GM12878 (cell line): ENCODE measurements at regions not wholly inside any gene's neighbourhood (a gene's known extent, or its start where the extent isn't known, plus 50 kb on each side); places are given as distances from the start of the nearest gene placed in this dataset.
A peak's percentile ranks its signal among the peaks of the same experiment; 100 is the strongest.

Source experiments
- CBX3 ChIP-seq: fragments of 200-600 bp; sonication (generic); IDR thresholded peaks from 2 replicates; pipeline ENCODE4 v1.6.1; 2016; ENCODE audit warnings: low read depth, borderline replicate concordance
- IKZF1 ChIP-seq: fragments of 450-650 bp; conservative IDR thresholded peaks from 2 replicates; pipeline ENCODE4 v1.6.1; 2017; ENCODE audit warnings: antibody characterized with exemption, mild to moderate bottlenecking
- IKZF2 ChIP-seq, 2 experiments: fragments of 450-650 bp; IDR thresholded peaks; 2 replicates each; pipeline ENCODE4 v1.6.1; 2017; ENCODE audit warnings: mild to moderate bottlenecking in 2 of 2, moderate library complexity in 2 of 2
- LARP7 ChIP-seq: fragments of 450-650 bp; IDR thresholded peaks from 2 replicates; pipeline ENCODE4 v1.6.1; 2017; ENCODE audit warnings: mild to moderate bottlenecking
- MAX ChIP-seq: IDR thresholded peaks from 2 replicates; pipeline ENCODE4 v1.6.1; 2012; ENCODE audit warnings: low read depth, low read length, improper control_type of control experiment
- MTA2 ChIP-seq: fragments of 450-650 bp; IDR thresholded peaks from 2 replicates; pipeline ENCODE4 v1.6.1; 2016; ENCODE audit warnings: low read depth, mild to moderate bottlenecking, moderate library complexity
- MXI1 ChIP-seq: fragments of 150-350 bp; IDR thresholded peaks from 2 replicates; pipeline ENCODE4 v1.6.1; 2011; ENCODE audit warnings: low read depth, mild to moderate bottlenecking, inconsistent platforms, low read length, improper control_type of control experiment
- MYC ChIP-seq: IDR thresholded peaks from 2 replicates; pipeline ENCODE4 v1.6.1; 2011; ENCODE audit warnings: mild to moderate bottlenecking, low read length, moderate library complexity, inconsistent platforms; ENCODE audit not compliant: insufficient read depth, insufficient replicate concordance, insufficient read length, severe bottlenecking
- SMC3 ChIP-seq: IDR thresholded peaks from 2 replicates; pipeline ENCODE4 v1.6.1; 2011; ENCODE audit warnings: low read length, improper control_type of control experiment, borderline replicate concordance
- SPI1 ChIP-seq: IDR thresholded peaks from 2 replicates; pipeline ENCODE4 v1.6.1; 2011; ENCODE audit warnings: low read depth, mild to moderate bottlenecking, low read length, moderate library complexity, borderline replicate concordance; ENCODE audit not compliant: insufficient read depth
- STAT1 ChIP-seq: fragments of 450-650 bp; conservative IDR thresholded peaks from 2 replicates; pipeline ENCODE4 v1.6.1; 2014; ENCODE audit warnings: antibody characterized with exemption, mild to moderate bottlenecking
- YY1 ChIP-seq: IDR thresholded peaks from 2 replicates; pipeline ENCODE4 v1.6.1; 2011; ENCODE audit warnings: low read depth, mild to moderate bottlenecking, low read length
- ZBTB11 ChIP-seq: fragments of 450-650 bp; formaldehyde crosslinking; IDR thresholded peaks from 2 replicates; pipeline ENCODE4 v1.5.0; 2022; ENCODE audit warnings: mild to moderate bottlenecking, missing genetic modification characterization
- ZNF24 ChIP-seq: fragments of 450-650 bp; IDR thresholded peaks from 2 replicates; pipeline ENCODE4 v1.6.1; 2017; ENCODE audit warnings: antibody characterized with exemption, mild to moderate bottlenecking
- ZNF592 ChIP-seq: fragments of 450-650 bp; IDR thresholded peaks from 2 replicates; pipeline ENCODE4 v1.6.1; 2017; ENCODE audit warnings: mild to moderate bottlenecking, moderate library complexity
- ZNF622 ChIP-seq: fragments of 450-650 bp; IDR thresholded peaks from 2 replicates; pipeline ENCODE4 v1.6.1; 2017; ENCODE audit warnings: mild to moderate bottlenecking, inconsistent platforms
- TF ChIP-seq, protein P1 (sequence below): fragments of 450-650 bp; IDR thresholded peaks from 2 replicates; pipeline ENCODE4 v1.6.1; 2017; ENCODE audit warnings: antibody characterized with exemption, mild to moderate bottlenecking, moderate library complexity
- TF ChIP-seq, protein P2 (sequence below): fragments of 450-650 bp; IDR thresholded peaks from 2 replicates; pipeline ENCODE4 v1.6.1; 2017; ENCODE audit warnings: mild to moderate bottlenecking

DNA sequence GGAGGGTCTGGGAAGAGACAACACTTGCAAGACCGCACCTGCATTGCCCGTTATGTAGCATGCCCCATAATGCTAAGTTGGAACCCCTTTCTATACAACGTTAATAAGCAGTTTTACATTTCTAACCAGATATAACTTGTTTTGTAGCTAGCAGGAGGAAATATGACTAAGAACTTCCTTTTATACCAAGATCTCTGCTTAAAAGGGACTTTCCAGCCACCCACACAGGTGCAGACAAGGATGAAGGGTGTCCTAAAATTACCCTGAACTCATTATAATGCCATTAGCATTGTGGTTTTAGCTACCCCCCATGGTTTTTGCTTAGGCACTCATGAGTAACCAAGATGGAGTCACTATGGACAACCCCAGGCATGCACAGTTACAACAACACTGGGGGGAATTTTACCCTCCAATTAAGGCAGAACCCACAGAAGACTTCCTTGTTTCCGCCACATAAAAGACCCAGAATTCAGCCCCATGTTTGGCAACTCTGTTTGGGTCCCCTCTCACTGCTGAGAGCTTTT is 362.8 kb downstream of the CBLN2 start (continued):
- no peak for TF ChIP-seq LARP7
- TF ChIP-seq MXI1: no peak
- TF ChIP-seq ZBTB11 (CRISPR knock-in tag): peak; percentile 32; the same call in 1 of the 2 replicates
- TF ChIP-seq ZNF24: no peak
- no peak for TF ChIP-seq CBX3
- no peak for TF ChIP-seq MYC
- peak in 1 of 2 experiments; percentile 40; a peak in 1 of 4 replicates for TF ChIP-seq IKZF2 (IDR thresholded peaks at IDR 0.05)
- TF ChIP-seq ZNF622: no peak
- TF ChIP-seq MAX: no peak
- TF ChIP-seq STAT1: no peak
- no peak for TF ChIP-seq SPI1
- TF ChIP-seq MTA2: peak; percentile 85
- peak; percentile 80 for TF ChIP-seq YY1
- TF ChIP-seq SMC3: no peak
- TF ChIP-seq, protein P1, sequence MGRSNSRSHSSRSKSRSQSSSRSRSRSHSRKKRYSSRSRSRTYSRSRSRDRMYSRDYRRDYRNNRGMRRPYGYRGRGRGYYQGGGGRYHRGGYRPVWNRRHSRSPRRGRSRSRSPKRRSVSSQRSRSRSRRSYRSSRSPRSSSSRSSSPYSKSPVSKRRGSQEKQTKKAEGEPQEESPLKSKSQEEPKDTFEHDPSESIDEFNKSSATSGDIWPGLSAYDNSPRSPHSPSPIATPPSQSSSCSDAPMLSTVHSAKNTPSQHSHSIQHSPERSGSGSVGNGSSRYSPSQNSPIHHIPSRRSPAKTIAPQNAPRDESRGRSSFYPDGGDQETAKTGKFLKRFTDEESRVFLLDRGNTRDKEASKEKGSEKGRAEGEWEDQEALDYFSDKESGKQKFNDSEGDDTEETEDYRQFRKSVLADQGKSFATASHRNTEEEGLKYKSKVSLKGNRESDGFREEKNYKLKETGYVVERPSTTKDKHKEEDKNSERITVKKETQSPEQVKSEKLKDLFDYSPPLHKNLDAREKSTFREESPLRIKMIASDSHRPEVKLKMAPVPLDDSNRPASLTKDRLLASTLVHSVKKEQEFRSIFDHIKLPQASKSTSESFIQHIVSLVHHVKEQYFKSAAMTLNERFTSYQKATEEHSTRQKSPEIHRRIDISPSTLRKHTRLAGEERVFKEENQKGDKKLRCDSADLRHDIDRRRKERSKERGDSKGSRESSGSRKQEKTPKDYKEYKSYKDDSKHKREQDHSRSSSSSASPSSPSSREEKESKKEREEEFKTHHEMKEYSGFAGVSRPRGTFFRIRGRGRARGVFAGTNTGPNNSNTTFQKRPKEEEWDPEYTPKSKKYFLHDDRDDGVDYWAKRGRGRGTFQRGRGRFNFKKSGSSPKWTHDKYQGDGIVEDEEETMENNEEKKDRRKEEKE: no peak
- TF ChIP-seq IKZF1: peak; percentile 46; the same call in 1 of the 2 replicates
- TF ChIP-seq, protein P2, sequence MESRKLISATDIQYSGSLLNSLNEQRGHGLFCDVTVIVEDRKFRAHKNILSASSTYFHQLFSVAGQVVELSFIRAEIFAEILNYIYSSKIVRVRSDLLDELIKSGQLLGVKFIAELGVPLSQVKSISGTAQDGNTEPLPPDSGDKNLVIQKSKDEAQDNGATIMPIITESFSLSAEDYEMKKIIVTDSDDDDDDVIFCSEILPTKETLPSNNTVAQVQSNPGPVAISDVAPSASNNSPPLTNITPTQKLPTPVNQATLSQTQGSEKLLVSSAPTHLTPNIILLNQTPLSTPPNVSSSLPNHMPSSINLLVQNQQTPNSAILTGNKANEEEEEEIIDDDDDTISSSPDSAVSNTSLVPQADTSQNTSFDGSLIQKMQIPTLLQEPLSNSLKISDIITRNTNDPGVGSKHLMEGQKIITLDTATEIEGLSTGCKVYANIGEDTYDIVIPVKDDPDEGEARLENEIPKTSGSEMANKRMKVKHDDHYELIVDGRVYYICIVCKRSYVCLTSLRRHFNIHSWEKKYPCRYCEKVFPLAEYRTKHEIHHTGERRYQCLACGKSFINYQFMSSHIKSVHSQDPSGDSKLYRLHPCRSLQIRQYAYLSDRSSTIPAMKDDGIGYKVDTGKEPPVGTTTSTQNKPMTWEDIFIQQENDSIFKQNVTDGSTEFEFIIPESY: no peak
- TF ChIP-seq ZNF592: peak; percentile 86; the same call in 1 of the 2 replicates
